NOMO-1 treated with DMSO at 0.1 percent for 48 hours (cell line): ENCODE measurements at regions not wholly inside any gene's neighbourhood (a gene's known extent, or its start where the extent isn't known, plus 50 kb on each side); places are given as distances from the start of the nearest gene placed in this dataset.
"Not testable (repeated sequence)": the region's sequence is repeated elsewhere in the genome, so short reads cannot be mapped to it uniquely, and the experiment has no call there.

ENCODE experiments used
- DNase-seq: peaks from one replicate; lab custom pipeline; 2025; ENCODE audit not compliant: unreplicated experiment; lab: John Stamatoyannopoulos, UW

DNA sequence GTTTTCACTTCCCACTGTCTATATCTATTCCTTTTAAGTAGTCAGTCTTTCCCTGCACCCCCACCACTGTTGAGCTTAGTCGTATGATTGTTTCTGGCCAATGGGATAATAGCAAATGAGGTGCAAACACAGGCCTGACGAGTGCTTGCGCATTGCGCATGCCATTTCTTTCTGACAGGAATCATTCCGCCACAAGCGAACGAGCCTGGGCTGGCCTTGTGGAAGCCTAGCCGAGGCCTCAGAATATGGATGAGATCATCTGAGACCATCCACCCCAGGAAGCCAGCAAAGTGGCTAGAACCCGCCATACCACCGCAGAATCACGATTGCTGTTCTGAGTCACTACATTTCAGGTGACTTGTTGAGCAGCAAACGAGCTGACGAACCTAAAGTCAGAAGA, 52.2 kb upstream of the PRL start:
- no peak for DNase-seq

DNA sequence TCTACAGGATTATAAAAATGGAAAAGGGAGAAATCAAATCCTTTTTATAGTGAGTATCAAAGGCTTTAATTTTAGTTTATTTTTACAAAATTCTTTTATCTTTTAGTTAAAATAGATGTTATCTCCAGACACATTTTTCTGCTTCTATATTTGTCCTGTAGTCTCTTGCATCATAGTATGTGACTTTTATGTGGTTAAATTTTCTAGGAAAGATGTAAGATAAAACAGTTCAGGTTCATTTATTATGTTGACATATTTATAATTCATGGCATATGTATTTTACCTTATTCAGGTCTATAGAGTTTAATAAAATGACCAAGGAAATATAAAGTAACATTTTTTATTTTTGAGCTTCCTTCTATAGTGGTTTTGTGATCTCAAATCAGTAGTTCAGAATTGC, 52.7 kb upstream of the PRL start:
- no peak for DNase-seq

- DNase-seq = no peak
These were observed 53.3 kb upstream of the PRL start for GRCh38 chr6:22350109-22350508.

- DNase-seq = no peak
These were observed 56.3 kb upstream of the PRL start for GRCh38 chr6:22353101-22353500.

- no peak for DNase-seq
These were observed 59.6 kb upstream of the PRL start for GRCh38 chr6:22356362-22356940.

- no peak for DNase-seq
These were observed 60.9 kb upstream of the PRL start for GRCh38 chr6:22357724-22358189.

GRCh38 chr6:22361576-22361975, 64.7 kb upstream of the PRL start:
- no peak for DNase-seq

DNA sequence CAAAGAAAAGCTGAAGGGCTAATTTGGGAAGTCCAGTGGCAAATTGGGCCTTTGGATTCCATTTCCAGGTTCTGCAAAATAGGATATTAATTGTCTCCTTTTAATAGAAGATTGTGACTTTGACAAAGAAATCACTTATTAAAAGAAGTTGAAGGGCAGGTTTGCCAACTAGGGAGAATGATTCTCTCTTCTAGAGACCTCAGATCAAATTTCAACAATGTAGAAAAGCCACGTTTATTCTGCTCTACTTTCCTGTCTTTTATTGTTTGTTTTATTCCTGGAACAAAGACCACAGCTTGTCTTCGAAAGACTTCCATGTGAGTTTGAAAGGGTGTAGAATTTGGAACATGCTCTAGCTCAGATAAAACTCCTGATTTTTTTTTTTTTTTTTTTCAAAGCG, 65.5 kb upstream of the PRL start:
- DNase-seq = no peak

GRCh38 chr6:22363166-22363713, 66.4 kb upstream of the PRL start:
- DNase-seq = no peak

GRCh38 chr6:22363714-22364239, 66.9 kb upstream of the PRL start:
- peak; percentile 2 for DNase-seq

- no peak for DNase-seq
These were observed 67.5 kb upstream of the PRL start for GRCh38 chr6:22364306-22364705.

DNA sequence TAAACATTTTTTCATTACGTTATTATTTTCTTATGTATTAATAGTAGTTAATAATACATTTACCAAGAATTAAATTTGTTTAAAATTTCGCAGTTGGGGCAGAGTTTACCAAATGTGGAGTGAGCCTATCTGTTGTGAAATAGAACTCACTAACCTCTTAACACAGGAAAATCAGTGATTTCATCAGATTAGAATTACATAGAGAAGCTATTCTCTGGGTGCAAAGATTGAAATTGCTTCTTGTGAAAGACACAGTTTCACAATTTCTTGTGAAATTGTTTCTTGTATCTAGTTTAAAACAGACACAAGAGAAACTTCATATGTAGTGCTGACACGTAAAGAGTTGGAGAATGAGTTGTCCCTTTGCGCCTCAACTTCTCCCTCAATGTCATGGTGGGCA, 69.4 kb upstream of the PRL start:
- peak; percentile 86 for DNase-seq

DNA sequence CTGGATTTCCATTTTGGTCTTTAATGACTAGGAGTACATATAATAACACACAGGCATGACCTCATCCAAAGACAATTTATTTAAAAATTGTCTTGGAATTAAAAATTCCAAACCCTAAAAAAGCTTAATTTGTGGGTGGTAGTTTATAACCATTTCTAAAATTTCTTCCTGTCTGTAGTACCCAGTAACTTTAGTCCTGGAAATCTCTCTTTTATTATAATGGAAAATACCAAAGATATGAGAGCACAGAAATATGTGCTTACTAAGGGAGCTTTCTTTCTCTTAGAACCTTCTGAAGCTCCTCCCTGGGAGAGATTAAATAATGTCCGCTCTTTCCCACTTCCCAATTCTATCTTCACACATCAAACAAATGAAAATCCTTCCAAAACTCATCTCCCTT, 70.5 kb upstream of the PRL start:
- DNase-seq = no peak

DNA sequence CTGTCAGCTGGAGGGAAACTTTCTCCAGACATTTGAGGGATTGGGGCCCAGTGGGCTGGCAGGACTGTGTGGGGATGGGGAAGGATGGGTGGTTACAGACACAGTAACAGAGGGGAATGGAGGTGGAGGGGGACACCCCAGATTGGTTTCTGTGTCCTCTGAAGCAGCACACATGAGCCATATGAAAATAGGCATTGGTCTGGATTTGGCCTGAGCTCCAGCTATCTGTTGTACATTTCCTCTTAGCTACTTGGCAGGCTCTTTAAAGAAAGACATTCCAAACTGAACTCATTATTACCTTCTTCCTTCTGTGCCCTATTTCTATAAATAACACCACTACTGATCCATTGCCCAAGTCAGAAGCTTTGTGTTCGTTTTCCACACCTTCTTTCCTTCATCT, 72.0 kb upstream of the PRL start:
- no peak for DNase-seq

GRCh38 chr6:22372922-22373321, 76.1 kb upstream of the PRL start:
- no peak for DNase-seq

GRCh38 chr6:22374950-22375349, 78.1 kb upstream of the PRL start:
- DNase-seq = not testable (repeated sequence)

GRCh38 chr6:22376293-22376692, 79.5 kb upstream of the PRL start:
- not testable (repeated sequence) for DNase-seq

- DNase-seq = not testable (repeated sequence)
These were observed 81.7 kb upstream of the PRL start for GRCh38 chr6:22378536-22378935.

DNA sequence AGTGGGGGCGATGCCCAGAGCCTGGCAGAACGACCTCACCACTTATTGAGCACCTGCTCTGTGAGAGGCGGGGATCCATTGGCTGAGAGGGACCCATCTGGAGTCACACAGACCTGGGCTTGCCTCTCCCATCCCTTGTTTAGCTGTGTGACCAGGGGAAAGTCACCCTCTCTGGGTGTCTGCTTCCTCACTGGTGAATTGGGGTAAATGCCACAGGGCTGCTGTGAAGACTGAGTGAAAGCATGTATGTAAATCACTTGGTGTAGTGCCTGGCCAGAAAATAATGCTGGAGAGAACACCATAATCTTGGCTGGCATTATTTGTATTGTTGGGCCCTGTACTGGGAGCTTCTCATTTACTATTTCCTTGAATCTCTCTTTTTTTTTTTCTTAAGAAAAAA, 83.4 kb upstream of the PRL start:
- DNase-seq = no peak

DNA sequence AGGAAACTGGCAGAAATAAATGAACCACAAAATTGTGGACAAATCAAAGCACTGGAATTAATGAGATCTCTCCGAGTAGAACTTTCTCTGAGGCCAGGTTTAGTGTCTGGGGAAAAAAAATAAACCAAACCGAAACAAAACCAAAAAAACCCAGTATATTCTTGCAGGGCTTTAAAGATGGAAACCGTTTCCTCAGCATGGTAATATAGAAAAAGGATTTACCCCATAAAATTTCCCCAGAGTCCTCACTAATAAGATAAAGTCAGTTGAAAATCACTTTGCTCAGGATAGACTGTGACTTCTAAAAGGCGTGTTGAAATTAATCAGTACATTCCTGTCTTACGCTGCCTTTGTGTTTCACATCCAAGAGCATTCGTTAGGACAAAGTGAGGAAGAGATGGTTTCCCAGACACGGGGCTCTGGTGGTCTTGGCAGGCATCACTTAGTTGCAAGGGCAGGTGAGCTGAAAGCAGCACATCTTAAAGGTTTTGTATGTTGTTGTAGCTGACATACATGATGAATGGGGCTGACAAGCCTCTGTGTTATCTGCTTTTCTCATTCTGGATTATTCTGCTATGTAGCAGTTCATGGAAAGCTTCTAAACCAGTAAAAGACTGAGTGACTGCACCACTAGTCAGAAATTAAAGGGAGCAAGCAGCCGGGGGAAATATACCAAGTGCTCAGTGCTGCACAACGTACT, 85.2 kb upstream of the PRL start:
- no peak for DNase-seq

- no peak for DNase-seq
These were observed 86.2 kb upstream of the PRL start for GRCh38 chr6:22383016-22383415.

DNA sequence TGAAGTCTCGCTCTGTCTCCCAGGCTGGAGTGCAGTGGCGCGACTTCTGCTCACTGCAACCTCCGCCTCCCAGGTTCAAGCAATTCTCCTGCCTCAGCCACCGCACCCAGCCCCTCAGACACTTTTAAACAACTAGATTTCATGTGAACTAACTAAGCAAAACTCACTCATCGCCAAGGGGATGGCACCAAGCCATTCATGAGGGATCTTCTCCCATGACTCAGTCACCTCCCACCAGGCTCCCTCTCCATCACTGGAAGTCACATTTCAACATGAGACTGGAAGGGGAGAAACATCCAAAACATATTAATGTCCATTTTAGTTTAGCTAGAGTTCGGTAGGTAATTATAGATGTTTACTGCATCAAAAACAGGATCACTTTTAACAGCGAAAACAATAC, 95.9 kb upstream of the PRL start:
- DNase-seq = no peak
